Progenitor cell of endocrine pancreas (in vitro differentiated cells): ENCODE measurements at regions not wholly inside any gene's neighbourhood (a gene's known extent, or its start where the extent isn't known, plus 50 kb on each side); places are given as distances from the start of the nearest gene placed in this dataset.

ENCODE experiments used
- DNase-seq: peaks from one replicate; pipeline ENCODE4 v3.0.0; 2021; ENCODE audit warnings: low spot score; ENCODE audit not compliant: unreplicated experiment
- H3K27ac Mint-ChIP-seq: 2 replicates; pipeline ENCODE4 v1.8.0; 2021; ENCODE audit warnings: mild to moderate bottlenecking, moderate library complexity, mixed read lengths
- H3K27me3 Mint-ChIP-seq: 2 replicates; pipeline ENCODE4 v1.8.0; 2021; ENCODE audit warnings: mixed read lengths
- H3K36me3 Mint-ChIP-seq: 2 replicates; pipeline ENCODE4 v1.8.0; 2022; ENCODE audit warnings: mixed read lengths; ENCODE audit not compliant: insufficient read depth
- H3K4me1 Mint-ChIP-seq: 2 replicates; pipeline ENCODE4 v1.8.0; 2021; ENCODE audit warnings: low read depth, mixed read lengths
- H3K4me3 Mint-ChIP-seq: 2 replicates; pipeline ENCODE4 v1.8.0; 2021; ENCODE audit warnings: low read depth, mild to moderate bottlenecking, moderate library complexity, mixed read lengths
- H3K9me3 Mint-ChIP-seq: 2 replicates; pipeline ENCODE4 v1.8.0; 2021; ENCODE audit warnings: low read depth, mixed read lengths
- TF ChIP-seq, protein P1 (sequence below): fragments of 200-600 bp; sonication (generic); IDR thresholded peaks from one replicate; pipeline ENCODE4 v1.5.0; 2021; ENCODE audit warnings: antibody characterized with exemption, mild to moderate bottlenecking; ENCODE audit not compliant: unreplicated experiment

DNA sequence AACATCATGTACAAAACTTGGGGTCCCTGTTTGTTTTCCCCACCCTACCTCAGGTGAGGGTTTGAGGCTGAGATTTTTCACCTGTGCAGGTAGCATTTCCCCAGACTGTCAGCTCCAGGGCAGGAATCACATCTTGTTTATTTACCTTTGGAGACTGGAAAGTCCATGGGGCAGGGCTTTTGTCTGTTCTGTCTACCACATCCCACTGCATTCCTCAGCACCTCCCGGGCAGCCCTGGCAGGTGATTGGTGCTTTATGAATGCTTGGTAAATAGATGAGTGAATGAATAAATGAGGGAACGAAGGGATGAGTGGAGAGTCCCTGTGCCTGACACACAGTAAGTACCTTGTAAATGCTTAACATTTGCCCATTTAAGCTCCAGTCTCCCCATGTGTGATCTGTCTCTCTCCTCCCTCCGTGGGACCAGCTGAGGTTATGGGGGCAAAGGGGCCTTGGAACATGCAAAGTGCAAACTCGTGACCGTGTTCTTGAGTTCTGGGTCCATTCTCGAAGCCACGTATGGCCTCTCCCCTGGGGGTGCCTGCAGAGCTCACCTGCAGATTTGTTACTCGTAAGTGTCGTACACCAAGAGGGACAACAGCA, 69.7 kb upstream of the PMEPA1 start:
- no peak for DNase-seq
- Mint-ChIP-seq H3K27ac (peak overlapping the region; percentile 27), H3K4me3 (no peak overlapping the region), H3K27me3 (peaks cover 11% of the 10 kb centered on the region), H3K4me1 (peaks cover 12% of the 10 kb centered on the region), H3K36me3 (no peaks in the 10 kb centered on the region), H3K9me3 (no peaks in the 10 kb centered on the region)
- TF ChIP-seq, protein P1, sequence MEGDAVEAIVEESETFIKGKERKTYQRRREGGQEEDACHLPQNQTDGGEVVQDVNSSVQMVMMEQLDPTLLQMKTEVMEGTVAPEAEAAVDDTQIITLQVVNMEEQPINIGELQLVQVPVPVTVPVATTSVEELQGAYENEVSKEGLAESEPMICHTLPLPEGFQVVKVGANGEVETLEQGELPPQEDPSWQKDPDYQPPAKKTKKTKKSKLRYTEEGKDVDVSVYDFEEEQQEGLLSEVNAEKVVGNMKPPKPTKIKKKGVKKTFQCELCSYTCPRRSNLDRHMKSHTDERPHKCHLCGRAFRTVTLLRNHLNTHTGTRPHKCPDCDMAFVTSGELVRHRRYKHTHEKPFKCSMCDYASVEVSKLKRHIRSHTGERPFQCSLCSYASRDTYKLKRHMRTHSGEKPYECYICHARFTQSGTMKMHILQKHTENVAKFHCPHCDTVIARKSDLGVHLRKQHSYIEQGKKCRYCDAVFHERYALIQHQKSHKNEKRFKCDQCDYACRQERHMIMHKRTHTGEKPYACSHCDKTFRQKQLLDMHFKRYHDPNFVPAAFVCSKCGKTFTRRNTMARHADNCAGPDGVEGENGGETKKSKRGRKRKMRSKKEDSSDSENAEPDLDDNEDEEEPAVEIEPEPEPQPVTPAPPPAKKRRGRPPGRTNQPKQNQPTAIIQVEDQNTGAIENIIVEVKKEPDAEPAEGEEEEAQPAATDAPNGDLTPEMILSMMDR, result no peak

DNA sequence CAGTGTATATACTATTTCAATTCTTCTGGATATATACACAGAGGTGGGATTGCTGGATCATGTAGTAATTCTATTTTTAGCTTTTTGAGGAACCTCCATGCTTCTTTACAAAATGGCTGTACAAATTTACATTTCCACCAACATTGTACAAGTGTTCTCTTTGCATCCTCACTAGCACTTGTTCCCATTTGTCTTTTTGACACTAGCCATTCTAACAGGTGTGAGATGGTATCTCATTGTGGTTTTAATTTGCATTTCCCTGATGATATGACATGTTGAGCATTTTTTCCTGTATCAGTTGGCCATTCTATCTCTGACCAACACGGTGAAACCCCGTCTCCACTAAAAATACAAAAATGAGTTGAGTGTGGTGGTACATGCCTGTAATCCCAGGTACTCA, 68.1 kb upstream of the PMEPA1 start:
- TF ChIP-seq, protein P1, result no peak
- Mint-ChIP-seq H3K9me3 (no peaks in the 10 kb centered on the region), H3K36me3 (no peaks in the 10 kb centered on the region), H3K27ac (no peak overlapping the region), H3K27me3 (peaks cover 14% of the 10 kb centered on the region), H3K4me3 (no peak overlapping the region), H3K4me1 (peaks cover 12% of the 10 kb centered on the region)
- no peak for DNase-seq

DNA sequence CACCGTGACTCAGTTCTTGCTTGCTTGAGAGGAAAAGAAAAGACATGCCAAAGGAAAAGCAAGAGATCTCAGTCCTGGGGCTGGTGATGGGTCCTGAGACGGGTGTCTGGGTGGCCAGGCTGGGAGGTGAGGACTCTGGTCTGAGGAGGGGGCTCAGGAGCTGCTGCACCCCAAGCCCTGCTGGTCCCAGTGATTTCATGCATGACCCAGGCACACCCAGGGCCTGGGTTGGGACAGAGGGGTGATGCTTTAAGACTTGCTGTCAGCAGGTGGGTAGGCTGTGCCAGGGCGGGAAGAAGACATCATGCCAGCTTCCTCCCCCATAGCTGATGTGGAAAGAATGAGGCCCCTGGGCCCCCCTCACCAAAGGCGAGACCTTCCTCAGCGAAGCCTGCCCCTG, 65.1 kb upstream of the PMEPA1 start:
- no peak for DNase-seq
- Mint-ChIP-seq H3K4me1 (peaks cover 9% of the 10 kb centered on the region), H3K27ac (no peak overlapping the region), H3K27me3 (peaks cover 21% of the 10 kb centered on the region), H3K9me3 (no peaks in the 10 kb centered on the region), H3K36me3 (no peaks in the 10 kb centered on the region), H3K4me3 (no peak overlapping the region)
- TF ChIP-seq, protein P1, result no peak

DNA sequence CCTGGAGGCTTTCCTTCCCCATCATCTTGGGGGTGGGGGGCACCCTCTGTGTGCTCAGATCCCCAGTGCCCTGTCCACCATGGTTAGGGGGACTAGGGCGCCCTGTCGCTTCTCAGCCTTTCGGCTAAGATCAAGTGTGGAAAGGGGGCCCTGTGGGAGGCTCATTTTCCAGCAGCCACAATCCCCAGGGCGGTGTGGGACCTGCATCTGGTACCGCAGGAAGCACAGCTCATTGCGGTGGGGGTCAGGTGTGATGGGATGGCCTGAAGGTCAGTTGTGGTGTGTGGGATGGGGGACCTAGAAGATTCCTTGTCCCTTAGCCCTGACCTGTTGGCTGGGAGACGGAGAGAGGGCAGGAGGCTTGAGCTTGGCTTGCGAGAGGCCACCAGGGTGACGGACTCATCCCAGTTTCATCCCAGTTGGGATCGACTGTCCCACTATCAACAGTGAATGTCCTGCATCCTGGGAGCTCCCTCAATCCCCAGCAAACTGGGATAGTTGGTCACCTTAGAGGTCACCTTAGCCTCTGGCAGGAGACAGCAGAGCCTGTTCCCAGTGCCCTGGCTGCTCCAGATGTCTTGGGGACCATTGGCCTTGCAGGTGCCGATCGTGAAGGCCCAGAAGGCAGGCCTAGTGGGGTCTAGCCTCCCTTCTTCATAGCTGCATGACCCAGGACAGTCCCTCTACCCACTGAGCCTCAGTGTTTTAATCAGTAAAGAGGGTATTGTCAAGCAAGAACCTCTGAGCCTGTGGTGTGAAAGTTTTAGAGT, 64.5 kb upstream of the PMEPA1 start:
- H3K27ac Mint-ChIP-seq, result no peak overlapping the region
- TF ChIP-seq, protein P1, result no peak
- peaks cover 5% of the 10 kb centered on the region for H3K4me1 Mint-ChIP-seq
- H3K4me3 Mint-ChIP-seq, result no peak overlapping the region
- H3K27me3 Mint-ChIP-seq, result peaks cover 21% of the 10 kb centered on the region
- H3K36me3 Mint-ChIP-seq, result no peaks in the 10 kb centered on the region
- H3K9me3 Mint-ChIP-seq, result no peaks in the 10 kb centered on the region
- DNase-seq, result no peak

DNA sequence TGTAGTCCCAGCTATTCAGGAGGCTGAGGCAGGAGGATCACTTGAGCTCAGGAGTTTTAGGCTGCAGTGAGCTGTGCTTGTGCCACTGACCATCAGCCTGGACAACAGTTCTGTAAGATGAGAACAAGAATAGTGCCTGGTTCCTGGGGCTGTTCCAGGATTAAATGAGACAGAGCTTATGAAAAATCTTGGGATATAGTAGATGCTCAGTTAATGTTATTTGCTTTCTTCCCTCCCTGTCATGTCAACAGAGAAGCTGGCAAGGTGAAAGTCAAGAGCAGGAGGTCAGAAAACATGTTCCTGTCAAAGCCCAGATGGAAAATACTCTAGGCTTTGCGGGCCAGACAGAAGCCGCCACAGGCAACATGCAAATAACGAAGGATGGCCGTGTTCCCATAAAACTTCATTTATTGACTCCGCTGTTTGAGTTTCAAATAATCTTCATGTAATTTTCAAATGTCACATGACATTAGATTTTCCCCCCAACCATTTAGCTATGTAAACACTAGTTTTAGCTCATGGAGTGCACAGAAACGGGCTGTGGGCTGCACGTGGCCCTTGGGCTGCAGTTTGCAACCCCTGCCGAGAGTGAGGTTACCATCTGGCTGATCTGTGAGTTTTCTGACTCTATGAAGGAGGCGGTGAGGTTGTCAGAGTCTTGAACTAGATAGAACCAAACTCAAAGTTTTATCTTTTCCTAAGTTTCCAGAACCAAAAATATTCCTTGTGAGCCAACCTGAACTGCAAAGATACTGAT, 63.4 kb upstream of the PMEPA1 start:
- TF ChIP-seq, protein P1, result no peak
- Mint-ChIP-seq H3K27ac (no peak overlapping the region), H3K4me3 (no peak overlapping the region), H3K36me3 (no peaks in the 10 kb centered on the region), H3K27me3 (peaks cover 21% of the 10 kb centered on the region), H3K9me3 (no peaks in the 10 kb centered on the region), H3K4me1 (no peaks in the 10 kb centered on the region)
- no peak for DNase-seq
